K562 (cell line): ENCODE measurements at regions not wholly inside any gene's neighbourhood (a gene's known extent, or its start where the extent isn't known, plus 50 kb on each side); places are given as distances from the start of the nearest gene placed in this dataset.

Experiments used
- ATAC-seq: fragments of 200-7000 bp; cut with Tn5 transposase; 3 replicates; pipeline ENCODE4 v1.9.1; 2020; ENCODE audit warnings: moderate library complexity
- BruUV-seq: library from RNA; stranded (reverse); fragments of 400-500 nt; replicated peaks from 2 replicates; lab custom pipeline; 2021; lab: Mats Ljungman, UMichigan
- CTCF ChIA-PET: fragments of 300-600 bp; formaldehyde crosslinking; extraction: SDS; loops from one replicate; lab custom pipeline; 2021; ENCODE audit warnings: low intra/inter-chr PET ratio; lab: Yijun Ruan, JAX
- POLR2A ChIA-PET: fragments of 300-600, 350-650 bp; sonication (Branson Sonifier 250); formaldehyde crosslinking; extraction: SDS; loops from one replicate; lab custom pipeline; 2021; ENCODE audit warnings: antibody characterized with exemption, inconsistent platforms; lab: Yijun Ruan, JAX
- DNase-seq, 4 experiments: peaks; one replicate each; pipeline versions ENCODE4 v3.0.0 to v3.0.0-alpha.2; 2011 to 2018; ENCODE audit warnings: low spot score in 3 of 4, mixed read lengths in 3 of 4; ENCODE audit errors: extremely low read depth in 1 of 4
- FAIRE-seq: peaks from 2 replicates; lab custom pipeline; 2011; peaks lifted over from hg19 to GRCh38; lab: Jason Lieb, UNC
- H2AFZ ChIP-seq: 2 replicates; pipeline ENCODE4 v1.6.0; 2011; ENCODE audit warnings: low read depth, low read length, control low read depth, inconsistent platforms
- H3K27ac ChIP-seq: fragments of 200-600 bp; 3 replicates; pipeline ENCODE4 v1.8.0; 2011; ENCODE audit warnings: low read depth, mild to moderate bottlenecking, control low read depth, inconsistent platforms, low read length, moderate library complexity, mixed read lengths; ENCODE audit errors: extremely low read depth
- H3K27me3 ChIP-seq, 2 experiments: fragments of 300-600 bp in 1 of 2; 2 replicates in 1 of 2; 3 replicates in 1 of 2; pipeline versions ENCODE4 v1.6.0 to v1.8.0; 2011; ENCODE audit warnings: inconsistent platforms in 2 of 2, low read length in 2 of 2, mild to moderate bottlenecking in 1 of 2, mixed read lengths in 1 of 2, moderate library complexity in 1 of 2; ENCODE audit not compliant: control insufficient read depth in 2 of 2, insufficient read depth in 2 of 2
- H3K36me3 ChIP-seq: fragments of 300-600 bp; 3 replicates; pipeline ENCODE4 v1.8.0; 2011; ENCODE audit warnings: mild to moderate bottlenecking, low read length, inconsistent platforms; ENCODE audit not compliant: control insufficient read depth, insufficient read depth
- H3K4me1 ChIP-seq, 2 experiments: fragments of 200-600 bp in 1 of 2; replicated peaks in 1 of 2; 2 replicates in 1 of 2; 3 replicates in 1 of 2; pipeline versions ENCODE4 v1.5.1 to v1.8.0; 2011; ENCODE audit warnings: inconsistent platforms in 2 of 2, low read length in 2 of 2, mild to moderate bottlenecking in 1 of 2, mixed read lengths in 1 of 2, moderate library complexity in 1 of 2; ENCODE audit not compliant: control insufficient read depth in 2 of 2, insufficient read depth in 2 of 2
- H3K4me2 ChIP-seq: 2 replicates; pipeline ENCODE4 v1.6.1; 2011; ENCODE audit warnings: low read length, control low read depth, inconsistent platforms, mixed read lengths; ENCODE audit not compliant: insufficient read depth
- H3K4me3 ChIP-seq: fragments of 200-600 bp; sonication (generic), shearing (Covaris generic); 2 replicates; pipeline ENCODE4 v1.5.1; 2016; ENCODE audit warnings: control low read depth, inconsistent platforms
- H3K79me2 ChIP-seq: fragments of 200-600 bp; 3 replicates; pipeline ENCODE4 v1.8.0; 2011; ENCODE audit warnings: low read length, inconsistent platforms; ENCODE audit not compliant: control insufficient read depth, insufficient read depth
- H3K9ac ChIP-seq, 2 experiments: 2 replicates each; pipeline versions ENCODE4 v1.6.0 to v1.6.1; 2011; ENCODE audit warnings: low read depth in 2 of 2, low read length in 2 of 2, control low read depth in 1 of 2, inconsistent platforms in 1 of 2, mild to moderate bottlenecking in 1 of 2, mixed read lengths in 1 of 2; ENCODE audit not compliant: insufficient read depth in 1 of 2
- H3K9me1 ChIP-seq: one replicate; pipeline ENCODE4 v1.6.0; 2011; ENCODE audit warnings: inconsistent platforms, mild to moderate bottlenecking, low read length, moderate library complexity; ENCODE audit not compliant: control insufficient read depth, insufficient read depth
- H3K9me3 ChIP-seq: replicated peaks from 2 replicates; pipeline ENCODE4 v1.5.1; 2011; ENCODE audit warnings: low read depth, low read length, inconsistent platforms; ENCODE audit not compliant: control insufficient read depth, insufficient read depth
- H4K20me1 ChIP-seq: replicated peaks from 2 replicates; pipeline ENCODE4 v1.6.1; 2011; ENCODE audit warnings: low read length, inconsistent platforms, mixed read lengths; ENCODE audit not compliant: control insufficient read depth, insufficient read depth
- C11orf30 ChIP-seq: fragments of 450-650 bp; IDR thresholded peaks from 2 replicates; pipeline ENCODE4 v1.6.1; 2016; ENCODE audit warnings: low read depth, mild to moderate bottlenecking
- KDM5B ChIP-seq: fragments of 200-600 bp; sonication (generic); IDR thresholded peaks from 2 replicates; pipeline ENCODE4 v1.6.1; 2012; ENCODE audit warnings: low read depth, mild to moderate bottlenecking, moderate library complexity, low read length, control low read depth, inconsistent platforms; ENCODE audit not compliant: insufficient replicate concordance
- MAFK ChIP-seq: IDR thresholded peaks from 2 replicates; pipeline ENCODE4 v1.6.1; 2011; ENCODE audit warnings: low read length, improper control_type of control experiment
- ZNF121 ChIP-seq: sonication (generic); formaldehyde crosslinking; conservative IDR thresholded peaks from 2 replicates; pipeline ENCODE4 v1.8.0; 2022; ENCODE audit warnings: missing genetic modification reagents
- ZNF3 ChIP-seq: fragments of 250-450 bp; sonication (Bioruptor Pico); IDR thresholded peaks from 2 replicates; pipeline ENCODE4 v1.5.0; 2021; ENCODE audit warnings: mild to moderate bottlenecking, moderate library complexity
- ZNF316 ChIP-seq: fragments of 450-650 bp; IDR thresholded peaks from 2 replicates; pipeline ENCODE4 v1.6.1; 2016
- WGBS: fragments of 100-300 bp; shearing (Covaris generic); methylation state at CpG from one replicate; pipeline ENCODE4 v1.1.6; 2016; ENCODE audit warnings: low coverage, mixed read lengths; ENCODE audit not compliant: insufficient coverage; ENCODE audit errors: missing lambda C conversion rate; 5-methylcytosine and 5-hydroxymethylcytosine counted together
- in situ Hi-C: fragments of 300-500 bp; cut with MboI; formaldehyde crosslinking; loops from 4 replicates; pipeline ENCODE4 v1.15.0; 2018; ENCODE audit warnings: inconsistent platforms, mixed read lengths
- intact Hi-C: fragments of 100-400 bp; cut with micrococcal nuclease; formaldehyde crosslinking; loops from 2 replicates; pipeline ENCODE4 v1.14.2; 2022
- TF ChIP-seq, protein P1 (sequence below): sonication (generic); formaldehyde crosslinking; IDR thresholded peaks from 2 replicates; pipeline ENCODE4 v1.8.1; 2023; ENCODE audit warnings: mild to moderate bottlenecking, missing genetic modification reagents

- TF ChIP-seq KDM5B, result no peak
- TF ChIP-seq ZNF3 (CRISPR knock-in tag), result no peak
- TF ChIP-seq, all 486 proteins: peak for 0
These were observed 323.9 kb upstream of the DSEL start (continued) for GRCh38 chr18:67840379-67840778.

DNA sequence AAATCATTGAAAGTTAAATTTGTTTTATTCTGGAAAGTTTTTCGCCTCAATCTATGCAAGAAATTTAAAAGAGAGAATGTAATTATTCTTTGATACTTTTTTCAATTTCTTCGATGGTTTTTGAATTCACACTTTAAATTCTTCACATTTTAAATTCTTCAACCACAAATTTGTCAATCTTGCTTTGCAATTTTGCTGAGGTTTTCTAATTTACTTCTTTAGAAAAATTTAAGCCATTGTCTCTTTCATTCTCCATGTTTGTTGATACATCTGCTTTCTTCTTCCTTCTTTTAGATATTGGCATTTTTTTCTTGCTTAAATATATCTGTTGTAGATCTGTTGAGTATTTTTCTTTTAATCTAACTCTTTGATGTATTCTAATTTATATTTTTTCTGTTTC lies 301.9 kb upstream of the DSEL start:
- FAIRE-seq, result no peak
- Histone ChIP-seq H3K9me1 (no peaks in the 10 kb centered on the region), H3K9me3 (no peaks in the 10 kb centered on the region), H3K79me2 (no peaks in the 10 kb centered on the region), H3K4me2 (no peak overlapping the region), H2AFZ (no peak overlapping the region), H3K27ac (no peak overlapping the region), H3K4me3 (no peak overlapping the region), H3K9ac (no peak overlapping the region), H4K20me1 (no peaks in the 10 kb centered on the region), H3K27me3 (no peaks in the 10 kb centered on the region), H3K36me3 (no peaks in the 10 kb centered on the region)
- BruUV-seq, result no TSS peak
- ChIA-PET POLR2A (no interaction called here), CTCF (no interaction called here)
- intact Hi-C loops (no loop called here), in situ Hi-C loops (no loop called here)
- WGBS, result 0% methylated on average over 2 of the region's 2 CpGs
- ATAC-seq, result no peak
- DNase-seq, result no peak
- TF ChIP-seq ZNF316 (peak; percentile 63), MAFK (peak; percentile 20; the same call in 1 of the 2 replicates), ZNF121 (CRISPR knock-in tag) (no peak), C11orf30 (0 out of 2 replicates have a peak, but pooled peaks have one; percentile 23)
- TF ChIP-seq, protein P1, sequence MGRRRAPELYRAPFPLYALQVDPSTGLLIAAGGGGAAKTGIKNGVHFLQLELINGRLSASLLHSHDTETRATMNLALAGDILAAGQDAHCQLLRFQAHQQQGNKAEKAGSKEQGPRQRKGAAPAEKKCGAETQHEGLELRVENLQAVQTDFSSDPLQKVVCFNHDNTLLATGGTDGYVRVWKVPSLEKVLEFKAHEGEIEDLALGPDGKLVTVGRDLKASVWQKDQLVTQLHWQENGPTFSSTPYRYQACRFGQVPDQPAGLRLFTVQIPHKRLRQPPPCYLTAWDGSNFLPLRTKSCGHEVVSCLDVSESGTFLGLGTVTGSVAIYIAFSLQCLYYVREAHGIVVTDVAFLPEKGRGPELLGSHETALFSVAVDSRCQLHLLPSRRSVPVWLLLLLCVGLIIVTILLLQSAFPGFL (CRISPR knock-in tag), result no peak
- TF ChIP-seq, all 486 proteins: peak for 3
- H3K4me1 ChIP-seq, result no peaks in the 10 kb centered on the region
